ENCODE measurements at regions not wholly inside any gene's neighbourhood (a gene's known extent, or its start where the extent isn't known, plus 50 kb on each side); places are given as distances from the start of the nearest gene placed in this dataset.

GRCh38 chr17:11077673-11078072 is 163.3 kb upstream of the SHISA6 start:
- TF ChIP-seq LEF1 (IDR thresholded peaks at IDR 0.05; ENCODE audit: borderline replicate concordance): no peak
- no peak for TF ChIP-seq FOXA1 (IDR thresholded peaks at IDR 0.05)
- no peak for TF ChIP-seq FOXK2 (IDR thresholded peaks at IDR 0.05)
- no peak for TF ChIP-seq SP1 (IDR thresholded peaks at IDR 0.05)
- TF ChIP-seq ARNT (IDR thresholded peaks at IDR 0.05): no peak
- no peak for TF ChIP-seq TARDBP (IDR thresholded peaks at IDR 0.05)
- TF ChIP-seq NFRKB (IDR thresholded peaks at IDR 0.05): no peak
- no peak for TF ChIP-seq L3MBTL2 (conservative IDR thresholded peaks at IDR 0.05)
- TF ChIP-seq HDGF (IDR thresholded peaks at IDR 0.05; ENCODE audit: borderline replicate concordance): no peak
- no peak for TF ChIP-seq FOXM1 (IDR thresholded peaks at IDR 0.05; ENCODE audit: borderline replicate concordance)
- TF ChIP-seq ELF4 (IDR thresholded peaks at IDR 0.05): no peak
